Type B pancreatic cell (in vitro differentiated cells): ENCODE measurements at regions not wholly inside any gene's neighbourhood (a gene's known extent, or its start where the extent isn't known, plus 50 kb on each side); places are given as distances from the start of the nearest gene placed in this dataset.
A peak's percentile ranks its signal among the peaks of the same experiment; 100 is the strongest.

Source experiments
- DNase-seq: peaks from one replicate; pipeline ENCODE4 v3.0.0; 2021; ENCODE audit warnings: mixed read lengths; ENCODE audit not compliant: unreplicated experiment; ENCODE audit errors: extremely low spot score
- H3K27ac Mint-ChIP-seq: 2 replicates; pipeline ENCODE4 v1.8.0; 2021; ENCODE audit warnings: mild to moderate bottlenecking, mixed read lengths
- H3K27me3 Mint-ChIP-seq: 2 replicates; pipeline ENCODE4 v1.8.0; 2021; ENCODE audit warnings: mixed read lengths
- H3K36me3 Mint-ChIP-seq: 2 replicates; pipeline ENCODE4 v1.8.0; 2021; ENCODE audit warnings: mixed read lengths
- H3K4me1 Mint-ChIP-seq: one replicate; pipeline ENCODE4 v1.8.0; 2021; ENCODE audit warnings: mixed read lengths; ENCODE audit not compliant: unreplicated experiment
- H3K4me3 Mint-ChIP-seq: 2 replicates; pipeline ENCODE4 v1.8.0; 2021; ENCODE audit warnings: mild to moderate bottlenecking, mixed read lengths
- H3K9me3 Mint-ChIP-seq: 2 replicates; pipeline ENCODE4 v1.8.0; 2021; ENCODE audit warnings: mixed read lengths
- TF ChIP-seq, protein P1 (sequence below): fragments of 200-600 bp; sonication (generic); conservative IDR thresholded peaks from 2 replicates; pipeline ENCODE4 v1.5.0; 2021; ENCODE audit warnings: antibody characterized with exemption, mild to moderate bottlenecking

DNA sequence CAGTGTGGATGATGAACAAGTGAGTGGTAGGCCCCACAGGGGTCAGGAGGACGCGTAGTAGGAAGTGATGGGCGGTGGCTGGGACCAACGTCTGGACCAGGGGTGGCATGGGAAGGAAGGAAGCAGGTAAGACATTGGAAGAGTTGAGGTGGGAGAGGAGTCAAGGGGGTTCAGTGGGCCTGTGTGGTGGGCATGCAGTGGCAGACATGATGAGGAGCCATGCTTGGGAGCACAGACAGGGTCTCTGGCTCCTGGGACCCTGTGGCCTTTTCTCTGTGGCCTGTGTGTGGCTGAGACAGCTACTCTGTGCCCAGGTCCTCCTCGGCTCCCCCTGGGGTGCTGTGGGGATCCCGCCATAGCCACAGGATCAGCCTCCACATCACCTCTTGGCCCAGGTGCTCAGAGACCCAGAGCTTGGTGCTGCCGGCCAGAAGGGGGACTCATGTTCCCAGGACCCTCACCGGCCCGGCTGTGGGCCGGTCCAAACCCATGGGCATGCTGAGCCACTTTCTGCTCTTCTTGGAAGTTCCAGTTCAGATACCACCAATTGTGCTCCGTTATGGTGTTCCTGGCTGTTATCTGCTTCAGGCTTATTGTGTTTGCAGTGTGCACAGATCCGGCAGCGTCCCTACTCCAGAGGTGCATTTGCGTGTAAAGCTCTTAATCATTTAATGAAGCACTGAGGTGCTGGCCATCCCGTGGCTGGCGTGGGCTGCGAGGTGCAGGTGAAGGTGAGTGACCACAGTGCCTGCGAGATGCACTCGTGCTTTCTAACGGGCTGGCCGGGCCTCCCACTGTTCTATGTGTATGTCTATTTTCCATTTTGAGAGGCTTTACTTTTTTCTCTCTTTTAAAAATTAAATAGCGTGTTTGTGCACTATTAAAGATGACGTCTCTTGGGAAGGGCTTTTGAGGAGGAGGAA lies 147.9 kb downstream of the TEX29 start:
- Mint-ChIP-seq H3K9me3 (no peaks in the 10 kb centered on the region), H3K36me3 (no peaks in the 10 kb centered on the region), H3K27me3 (peaks cover 41% of the 10 kb centered on the region), H3K4me3 (no peak overlapping the region), H3K4me1 (no peaks in the 10 kb centered on the region), H3K27ac (no peak overlapping the region)
- TF ChIP-seq, protein P1, sequence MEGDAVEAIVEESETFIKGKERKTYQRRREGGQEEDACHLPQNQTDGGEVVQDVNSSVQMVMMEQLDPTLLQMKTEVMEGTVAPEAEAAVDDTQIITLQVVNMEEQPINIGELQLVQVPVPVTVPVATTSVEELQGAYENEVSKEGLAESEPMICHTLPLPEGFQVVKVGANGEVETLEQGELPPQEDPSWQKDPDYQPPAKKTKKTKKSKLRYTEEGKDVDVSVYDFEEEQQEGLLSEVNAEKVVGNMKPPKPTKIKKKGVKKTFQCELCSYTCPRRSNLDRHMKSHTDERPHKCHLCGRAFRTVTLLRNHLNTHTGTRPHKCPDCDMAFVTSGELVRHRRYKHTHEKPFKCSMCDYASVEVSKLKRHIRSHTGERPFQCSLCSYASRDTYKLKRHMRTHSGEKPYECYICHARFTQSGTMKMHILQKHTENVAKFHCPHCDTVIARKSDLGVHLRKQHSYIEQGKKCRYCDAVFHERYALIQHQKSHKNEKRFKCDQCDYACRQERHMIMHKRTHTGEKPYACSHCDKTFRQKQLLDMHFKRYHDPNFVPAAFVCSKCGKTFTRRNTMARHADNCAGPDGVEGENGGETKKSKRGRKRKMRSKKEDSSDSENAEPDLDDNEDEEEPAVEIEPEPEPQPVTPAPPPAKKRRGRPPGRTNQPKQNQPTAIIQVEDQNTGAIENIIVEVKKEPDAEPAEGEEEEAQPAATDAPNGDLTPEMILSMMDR = no peak
- DNase-seq = no peak

DNA sequence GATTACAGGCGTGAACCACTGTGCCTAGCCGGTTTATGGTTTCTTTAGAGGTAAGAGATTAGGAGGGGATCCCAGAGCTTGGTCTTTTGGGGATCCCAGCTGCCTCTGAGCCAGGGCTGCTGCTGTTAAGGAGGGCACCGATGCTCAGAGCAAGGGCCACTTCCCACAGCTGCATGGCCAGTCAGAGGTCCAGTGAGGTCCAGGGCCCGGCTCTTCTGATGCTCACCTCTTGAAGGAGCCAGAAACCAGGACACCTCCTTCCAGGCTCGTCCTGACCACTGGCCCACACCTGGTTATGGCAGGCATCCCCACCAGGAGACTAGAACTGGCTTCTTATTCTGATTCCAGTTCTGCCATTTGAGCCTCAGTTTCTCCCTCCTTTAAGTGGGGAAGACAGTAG lies 149.0 kb downstream of the TEX29 start:
- TF ChIP-seq, protein P1 = no peak
- DNase-seq = no peak
- no peak overlapping the region for H3K27ac Mint-ChIP-seq
- H3K4me3 Mint-ChIP-seq = no peak overlapping the region
- H3K4me1 Mint-ChIP-seq = peaks cover 2% of the 10 kb centered on the region
- peaks cover 32% of the 10 kb centered on the region for H3K27me3 Mint-ChIP-seq
- H3K36me3 Mint-ChIP-seq = no peaks in the 10 kb centered on the region
- H3K9me3 Mint-ChIP-seq = no peaks in the 10 kb centered on the region

DNA sequence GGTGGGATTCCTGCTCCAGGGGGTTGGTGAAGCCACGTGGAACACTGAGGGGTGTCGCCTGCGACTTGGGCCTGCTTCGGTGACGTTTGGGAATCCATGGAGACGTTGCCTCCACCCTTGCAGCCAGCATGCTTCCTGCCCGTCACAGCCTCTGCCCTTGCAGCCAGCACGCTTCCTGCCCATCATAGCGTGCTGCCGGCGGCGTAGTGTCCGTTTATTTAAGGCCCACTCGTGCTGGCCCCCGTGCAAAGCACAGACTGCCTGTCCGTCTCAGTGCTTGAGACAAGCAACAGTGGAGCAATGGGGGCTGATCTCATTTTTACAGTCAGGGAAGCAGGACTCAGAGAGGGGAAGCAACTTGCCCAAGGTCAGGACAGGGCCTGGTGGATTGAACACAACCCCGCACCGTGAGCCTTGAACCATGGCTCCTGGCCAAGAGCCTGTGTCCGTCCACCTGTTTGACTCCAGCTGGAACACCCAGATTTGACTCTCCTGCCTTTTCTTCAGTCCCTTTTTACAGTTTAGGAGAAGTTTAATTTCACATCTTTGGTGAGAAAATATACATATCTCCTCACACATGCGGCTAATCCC lies 149.6 kb downstream of the TEX29 start:
- Mint-ChIP-seq H3K27ac (no peak overlapping the region), H3K27me3 (peaks cover 28% of the 10 kb centered on the region), H3K4me3 (no peak overlapping the region), H3K36me3 (no peaks in the 10 kb centered on the region), H3K9me3 (no peaks in the 10 kb centered on the region), H3K4me1 (peaks cover 4% of the 10 kb centered on the region)
- TF ChIP-seq, protein P1 = no peak
- DNase-seq = peak; percentile 42

DNA sequence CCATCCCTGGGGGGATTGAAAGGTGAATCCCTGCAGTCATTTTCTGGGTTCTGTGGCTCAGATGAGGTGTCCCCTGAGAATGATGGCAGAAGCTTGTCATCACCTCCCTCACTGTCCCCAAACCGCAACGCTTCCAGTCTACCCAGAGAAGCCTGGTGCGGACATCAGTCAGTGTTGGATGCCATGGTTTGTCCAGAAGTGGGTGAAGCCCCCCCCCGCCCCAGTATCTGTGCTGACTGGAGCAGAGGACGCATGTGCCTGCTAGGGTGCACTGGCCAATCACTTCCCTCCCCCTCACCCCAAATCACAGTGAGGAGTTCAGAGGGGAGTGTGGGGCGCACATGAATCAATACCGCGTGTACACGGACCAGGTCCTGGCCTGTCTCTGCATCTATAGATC lies 150.5 kb downstream of the TEX29 start:
- peaks cover 4% of the 10 kb centered on the region for H3K4me1 Mint-ChIP-seq
- peaks cover 25% of the 10 kb centered on the region for H3K27me3 Mint-ChIP-seq
- no peak overlapping the region for H3K4me3 Mint-ChIP-seq
- no peaks in the 10 kb centered on the region for H3K36me3 Mint-ChIP-seq
- TF ChIP-seq, protein P1 = no peak
- DNase-seq = no peak
- H3K27ac Mint-ChIP-seq = no peak overlapping the region
- H3K9me3 Mint-ChIP-seq = no peaks in the 10 kb centered on the region

DNA sequence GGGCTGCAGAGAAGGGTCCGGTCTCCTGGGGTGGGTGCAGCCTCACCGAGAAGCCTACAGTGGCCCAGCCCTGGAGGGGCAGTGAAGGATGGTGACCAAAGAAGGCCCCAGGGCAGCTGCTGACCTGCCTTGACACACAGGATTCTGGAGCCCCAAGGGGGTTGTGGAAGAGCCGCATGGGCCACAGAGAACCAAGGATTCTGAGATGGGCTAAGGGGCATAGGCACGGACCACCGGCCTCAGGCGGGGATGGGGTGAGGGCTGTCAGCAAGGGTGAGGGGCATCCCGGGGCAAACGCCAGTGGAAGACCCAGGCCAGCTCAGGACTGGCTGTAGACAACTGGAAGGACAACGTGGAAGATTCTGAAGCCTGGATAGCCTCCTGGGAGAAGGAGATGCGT lies 151.6 kb downstream of the TEX29 start:
- TF ChIP-seq, protein P1 = no peak
- peak; percentile 65 for DNase-seq
- Mint-ChIP-seq H3K4me3 (no peak overlapping the region), H3K27ac (no peak overlapping the region), H3K36me3 (no peaks in the 10 kb centered on the region), H3K4me1 (peaks cover 4% of the 10 kb centered on the region), H3K27me3 (peaks cover 15% of the 10 kb centered on the region), H3K9me3 (no peaks in the 10 kb centered on the region)
